ENCODE measurements at regions not wholly inside any gene's neighbourhood (a gene's known extent, or its start where the extent isn't known, plus 50 kb on each side); places are given as distances from the start of the nearest gene placed in this dataset.
"Not testable (repeated sequence)": the region's sequence is repeated elsewhere in the genome, so short reads cannot be mapped to it uniquely, and the experiment has no call there.

- TF ChIP-seq, protein P1, sequence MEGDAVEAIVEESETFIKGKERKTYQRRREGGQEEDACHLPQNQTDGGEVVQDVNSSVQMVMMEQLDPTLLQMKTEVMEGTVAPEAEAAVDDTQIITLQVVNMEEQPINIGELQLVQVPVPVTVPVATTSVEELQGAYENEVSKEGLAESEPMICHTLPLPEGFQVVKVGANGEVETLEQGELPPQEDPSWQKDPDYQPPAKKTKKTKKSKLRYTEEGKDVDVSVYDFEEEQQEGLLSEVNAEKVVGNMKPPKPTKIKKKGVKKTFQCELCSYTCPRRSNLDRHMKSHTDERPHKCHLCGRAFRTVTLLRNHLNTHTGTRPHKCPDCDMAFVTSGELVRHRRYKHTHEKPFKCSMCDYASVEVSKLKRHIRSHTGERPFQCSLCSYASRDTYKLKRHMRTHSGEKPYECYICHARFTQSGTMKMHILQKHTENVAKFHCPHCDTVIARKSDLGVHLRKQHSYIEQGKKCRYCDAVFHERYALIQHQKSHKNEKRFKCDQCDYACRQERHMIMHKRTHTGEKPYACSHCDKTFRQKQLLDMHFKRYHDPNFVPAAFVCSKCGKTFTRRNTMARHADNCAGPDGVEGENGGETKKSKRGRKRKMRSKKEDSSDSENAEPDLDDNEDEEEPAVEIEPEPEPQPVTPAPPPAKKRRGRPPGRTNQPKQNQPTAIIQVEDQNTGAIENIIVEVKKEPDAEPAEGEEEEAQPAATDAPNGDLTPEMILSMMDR (IDR thresholded peaks at IDR 0.05; ENCODE audit: insufficient read depth, low read depth, low read length, missing control alignments), result no peak
- DNase-seq (ENCODE audit: low read depth), result peak; percentile 69
- H3K4me3 ChIP-seq (ENCODE audit: low read length), result no peak overlapping the region
Measured at GRCh38 chr3:65130782-65131181, 443.0 kb upstream of the ADAMTS9 start.

GRCh38 chr3:65128346-65128745, 440.5 kb upstream of the ADAMTS9 start:
- TF ChIP-seq, protein P1 (IDR thresholded peaks at IDR 0.05; ENCODE audit: insufficient read depth, low read depth, low read length, missing control alignments), result no peak
- peak; percentile 42 for DNase-seq (ENCODE audit: low read depth)
- H3K4me3 ChIP-seq (ENCODE audit: low read length), result no peak overlapping the region

DNA sequence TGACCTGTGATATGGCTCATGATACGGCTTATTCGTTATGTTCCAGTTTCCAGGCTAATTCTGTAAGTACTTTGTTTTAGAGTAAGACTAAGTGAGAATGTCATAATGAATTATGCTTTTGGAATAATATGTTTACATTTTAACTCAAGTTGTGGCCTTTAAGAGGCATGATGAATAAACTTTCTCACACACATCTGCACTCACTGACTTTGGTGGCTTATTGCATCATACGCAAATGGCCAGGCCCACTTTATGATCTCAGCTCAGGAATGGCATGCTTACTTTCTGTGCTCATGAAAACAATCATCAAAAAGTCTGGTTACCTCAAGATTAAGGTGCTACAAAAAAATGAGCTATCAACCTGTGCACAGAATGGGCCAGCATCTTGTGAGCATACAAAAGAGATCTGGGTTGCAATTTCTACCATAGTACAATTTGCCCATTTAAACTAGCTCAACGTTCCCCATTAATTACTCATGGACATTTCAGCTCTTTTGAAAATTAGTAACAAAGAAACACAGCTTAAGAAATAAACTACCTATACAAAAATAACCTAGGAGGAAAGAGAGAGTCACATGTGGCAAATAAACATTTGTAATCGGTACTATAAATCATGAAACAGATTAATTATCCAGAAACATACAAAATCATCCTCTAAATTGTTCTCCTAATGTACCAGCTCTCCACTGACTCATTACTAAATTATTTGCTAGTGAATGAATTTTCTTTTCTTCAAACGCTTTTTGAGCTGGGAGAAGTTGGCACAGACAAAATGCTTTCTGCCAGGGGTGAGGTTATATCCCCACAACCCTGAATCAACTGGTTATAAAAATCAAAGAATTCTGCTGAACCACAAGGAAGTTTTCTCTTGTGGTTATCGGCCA, 439.0 kb upstream of the ADAMTS9 start:
- no peak overlapping the region for H3K4me3 ChIP-seq (ENCODE audit: low read length)
- peak; percentile 49 for DNase-seq (ENCODE audit: low read depth)

DNA sequence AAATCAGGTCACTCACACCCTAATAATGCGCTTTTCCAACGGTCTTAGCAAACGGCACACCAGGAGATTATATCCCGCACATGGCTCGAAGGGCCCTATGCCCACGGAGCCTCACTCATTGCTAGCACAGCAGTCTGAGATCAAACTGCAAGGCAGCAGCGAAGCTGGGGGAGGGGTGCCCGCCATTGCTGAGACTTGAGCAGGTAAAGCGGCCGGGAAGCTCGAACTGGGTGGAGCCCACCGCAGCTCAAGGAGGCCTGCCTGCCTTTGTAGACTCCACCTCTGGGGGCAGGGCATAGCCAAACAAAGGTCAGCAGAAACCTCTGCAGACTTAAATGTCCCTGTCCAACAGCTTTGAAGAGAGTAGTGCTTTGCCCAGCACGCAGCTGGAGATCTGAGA, 432.4 kb upstream of the ADAMTS9 start:
- not testable (repeated sequence) for H3K4me3 ChIP-seq (ENCODE audit: low read length); DNase-seq (ENCODE audit: low read depth)

More for the DNA sequence above, 439.0 kb upstream of the ADAMTS9 start:
- TF ChIP-seq, protein P1 (IDR thresholded peaks at IDR 0.05; ENCODE audit: insufficient read depth, low read depth, low read length, missing control alignments), result no peak

- H3K4me3 ChIP-seq (ENCODE audit: low read length), result no peak overlapping the region
- TF ChIP-seq, protein P1 (IDR thresholded peaks at IDR 0.05; ENCODE audit: insufficient read depth, low read depth, low read length, missing control alignments), result no peak
- no peak for DNase-seq (ENCODE audit: low read depth)
Measured at GRCh38 chr3:65118912-65119499, 431.2 kb upstream of the ADAMTS9 start.

- DNase-seq (ENCODE audit: low read depth), result no peak
- H3K4me3 ChIP-seq (ENCODE audit: low read length), result no peak overlapping the region
- TF ChIP-seq, protein P1 (IDR thresholded peaks at IDR 0.05; ENCODE audit: insufficient read depth, low read depth, low read length, missing control alignments), result no peak
Measured at GRCh38 chr3:65114041-65114440, 426.2 kb upstream of the ADAMTS9 start.

GRCh38 chr3:65112751-65113300, 425.0 kb upstream of the ADAMTS9 start:
- no peak overlapping the region for H3K4me3 ChIP-seq (ENCODE audit: low read length)
- no peak for DNase-seq (ENCODE audit: low read depth)
- TF ChIP-seq, protein P1 (IDR thresholded peaks at IDR 0.05; ENCODE audit: insufficient read depth, low read depth, low read length, missing control alignments), result no peak
